Psoas muscle (tissue), 7 donors: ENCODE measurements at regions not wholly inside any gene's neighbourhood (a gene's known extent, or its start where the extent isn't known, plus 50 kb on each side); places are given as distances from the start of the nearest gene placed in this dataset.

Experiments
- ATAC-seq, 4 donors: fragments of 200-7000 bp; cut with Tn5 transposase; one replicate each; pipeline ENCODE4 v1.9.1; 2020; ENCODE audit warnings: moderate library complexity in 3 of 4, mild to moderate bottlenecking in 2 of 4
- DNase-seq, 2 donors: peaks; one replicate each; pipeline ENCODE4 v3.0.0-alpha.2; 2020
- H3K27ac ChIP-seq: fragments of 200-600 bp; one replicate; pipeline ENCODE4 v1.8.0; 2022
- H3K27me3 ChIP-seq, 3 donors: fragments of 200-600 bp in 1 of 3; one replicate each; pipeline versions ENCODE4 v1.6.1 to v1.8.0; 2013 to 2022; ENCODE audit warnings: low read length in 2 of 3, mild to moderate bottlenecking in 2 of 3, moderate library complexity in 1 of 3; ENCODE audit not compliant: insufficient read depth in 3 of 3
- H3K36me3 ChIP-seq, 2 donors: fragments of 200-600 bp in 1 of 2; one replicate each; pipeline versions ENCODE4 v1.6.1 to v1.8.0; 2013 to 2022; ENCODE audit warnings: low read depth in 1 of 2, mild to moderate bottlenecking in 1 of 2, moderate library complexity in 1 of 2; ENCODE audit not compliant: insufficient read depth in 1 of 2
- H3K4me1 ChIP-seq: fragments of 200-600 bp; one replicate; pipeline ENCODE4 v1.8.0; 2022
- H3K4me3 ChIP-seq: fragments of 200-600 bp; one replicate; pipeline ENCODE4 v1.8.0; 2022; ENCODE audit warnings: mild to moderate bottlenecking
- H3K9me3 ChIP-seq: fragments of 200-600 bp; one replicate; pipeline ENCODE4 v1.8.0; 2022
- WGBS, 3 donors: extraction: QIAGEN DNeasy Blood & Tissue Kit; methylation state at CpG; one replicate each; pipeline versions ENCODE4 v1.1.6 to v1.1.7; 2013; 5-methylcytosine and 5-hydroxymethylcytosine counted together
- intact Hi-C, 2 donors: fragments of 100-400 bp; cut with DNase I; formaldehyde crosslinking; loops; one replicate each; pipeline versions ENCODE4 v1.11.0 to v1.14.2; 2022
- TF ChIP-seq, protein P1 (sequence below): fragments of 200-600 bp; IDR thresholded peaks from one replicate; pipeline ENCODE4 v1.8.0; 2022; ENCODE audit warnings: antibody characterized with exemption
- donor health status: healthy with polysubstance abuse.
- donor health status: DM: no; HTN: no; CAD: no; lungs with moderate emphysema.
- donor health status: Bipolar disorder and iron deficiency.
- donor health status: healthy.
- donor health status: DM: yes; HTN: yes; CAD: no.
- donor health status: DM: no; HTN: no; CAD: no.
- donor health status: DM: yes; HTN: yes; CAD: no.

DNA sequence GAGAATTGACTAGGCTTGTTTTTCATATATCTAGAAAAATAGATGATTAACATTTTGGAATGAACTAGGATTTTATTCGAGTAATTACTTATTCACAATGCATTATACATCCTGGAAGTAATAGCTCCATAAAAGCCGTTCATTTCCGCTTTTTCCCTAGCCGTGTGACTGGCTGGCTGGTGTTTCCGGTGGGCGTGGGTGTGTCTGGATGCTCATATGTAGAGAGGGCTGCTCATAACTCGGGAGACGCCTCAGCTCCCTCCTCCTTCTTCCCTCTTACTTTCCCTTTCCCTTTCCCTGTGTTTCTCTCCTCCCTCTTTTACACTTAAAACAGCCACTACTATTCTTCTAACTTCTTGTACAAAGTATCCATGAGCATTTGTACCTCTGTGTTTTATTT, 187.7 kb upstream of the VSTM2A start:
- intact Hi-C loops = no loop called here

GRCh38 chr7:54355842-54356241, 186.3 kb upstream of the VSTM2A start:
- no peak overlapping the region for H3K4me3 ChIP-seq
- DNase-seq (no peak), ATAC-seq (no peak)
- WGBS, 3 donors = 59 to 92% (median 80%) methylated on average over 1 of the region's 1 CpG
- TF ChIP-seq, protein P1, sequence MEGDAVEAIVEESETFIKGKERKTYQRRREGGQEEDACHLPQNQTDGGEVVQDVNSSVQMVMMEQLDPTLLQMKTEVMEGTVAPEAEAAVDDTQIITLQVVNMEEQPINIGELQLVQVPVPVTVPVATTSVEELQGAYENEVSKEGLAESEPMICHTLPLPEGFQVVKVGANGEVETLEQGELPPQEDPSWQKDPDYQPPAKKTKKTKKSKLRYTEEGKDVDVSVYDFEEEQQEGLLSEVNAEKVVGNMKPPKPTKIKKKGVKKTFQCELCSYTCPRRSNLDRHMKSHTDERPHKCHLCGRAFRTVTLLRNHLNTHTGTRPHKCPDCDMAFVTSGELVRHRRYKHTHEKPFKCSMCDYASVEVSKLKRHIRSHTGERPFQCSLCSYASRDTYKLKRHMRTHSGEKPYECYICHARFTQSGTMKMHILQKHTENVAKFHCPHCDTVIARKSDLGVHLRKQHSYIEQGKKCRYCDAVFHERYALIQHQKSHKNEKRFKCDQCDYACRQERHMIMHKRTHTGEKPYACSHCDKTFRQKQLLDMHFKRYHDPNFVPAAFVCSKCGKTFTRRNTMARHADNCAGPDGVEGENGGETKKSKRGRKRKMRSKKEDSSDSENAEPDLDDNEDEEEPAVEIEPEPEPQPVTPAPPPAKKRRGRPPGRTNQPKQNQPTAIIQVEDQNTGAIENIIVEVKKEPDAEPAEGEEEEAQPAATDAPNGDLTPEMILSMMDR = no peak
- H3K27me3 ChIP-seq = no peaks in the 10 kb centered on the region
- H3K4me1 ChIP-seq = no peaks in the 10 kb centered on the region
- no peaks in the 10 kb centered on the region for H3K9me3 ChIP-seq
- no peaks in the 10 kb centered on the region for H3K36me3 ChIP-seq
- intact Hi-C loops = no loop called here
- H3K27ac ChIP-seq = no peak overlapping the region

More for the DNA sequence above, 187.7 kb upstream of the VSTM2A start:
- Histone ChIP-seq H3K36me3 (no peaks in the 10 kb centered on the region), H3K4me3 (no peak overlapping the region), H3K9me3 (no peaks in the 10 kb centered on the region), H3K27ac (no peak overlapping the region), H3K4me1 (no peaks in the 10 kb centered on the region), H3K27me3 (no peaks in the 10 kb centered on the region)
- no peak for ATAC-seq
- TF ChIP-seq, protein P1 = no peak
- WGBS, 3 donors = 70 to 80% (median 71%) methylated on average over 8 of the region's 8 CpGs
- DNase-seq = no peak

DNA sequence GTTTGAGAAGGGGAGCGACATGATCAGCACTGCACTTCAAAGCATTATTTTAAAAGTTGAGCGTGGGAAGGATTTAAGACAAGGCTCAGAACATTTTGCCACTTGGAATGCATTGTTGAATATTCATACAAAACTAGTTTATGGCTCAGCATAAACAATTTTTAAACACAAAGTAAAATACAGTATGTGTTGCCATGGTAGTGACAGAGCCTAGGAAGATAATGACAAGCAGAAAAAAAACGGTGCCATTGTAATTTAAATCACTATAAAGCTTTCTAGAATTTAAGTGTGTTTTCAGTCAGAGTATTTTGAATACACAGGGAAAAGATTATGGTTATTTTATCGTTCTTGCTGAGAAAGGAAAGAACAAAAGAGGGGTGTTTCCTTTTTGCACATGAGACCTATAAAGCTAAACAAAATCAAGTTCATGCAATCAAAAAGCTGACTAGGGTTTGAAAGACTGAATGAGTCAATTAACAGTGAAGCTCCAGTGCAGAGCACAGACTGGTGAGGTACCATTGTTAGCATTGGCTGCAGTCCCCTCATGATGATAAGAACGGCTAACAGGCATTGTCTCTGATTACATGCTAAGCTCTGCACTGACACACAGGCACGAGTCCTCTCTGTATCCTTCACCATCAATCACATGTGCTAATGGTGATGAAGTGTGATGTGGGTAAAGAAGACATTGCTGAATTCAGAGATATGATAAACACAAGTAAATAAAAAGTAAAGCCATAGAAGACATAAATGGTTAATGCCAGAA, 181.9 kb upstream of the VSTM2A start:
- TF ChIP-seq, protein P1 = no peak
- 49 to 52% (median 51%) methylated on average over 6 of the region's 6 CpGs for WGBS, 3 donors

DNA sequence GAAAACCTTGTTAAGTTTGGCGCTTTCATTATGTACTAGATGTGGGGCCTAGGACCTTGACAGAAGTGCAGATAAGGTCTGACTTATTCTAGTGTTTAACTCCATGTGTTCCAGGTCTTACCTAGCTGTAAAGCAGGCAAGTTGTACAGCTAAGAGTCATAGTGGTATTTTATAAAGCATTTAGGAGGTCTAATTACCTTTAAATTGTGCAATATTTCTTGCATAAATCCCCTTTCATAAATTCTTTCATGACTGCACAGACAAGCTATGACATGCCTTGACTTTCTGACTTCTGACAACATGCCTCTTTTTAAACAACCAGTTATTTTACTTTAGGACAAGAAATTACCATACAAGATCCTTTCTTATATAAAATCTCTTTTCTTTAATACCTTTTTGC, 151.6 kb upstream of the VSTM2A start:
- Histone ChIP-seq H3K4me1 (no peaks in the 10 kb centered on the region), H3K4me3 (no peak overlapping the region), H3K9me3 (no peaks in the 10 kb centered on the region), H3K27me3 (no peaks in the 10 kb centered on the region), H3K27ac (no peak overlapping the region), H3K36me3 (no peaks in the 10 kb centered on the region)
- WGBS, 3 donors = 88 to 97% (median 92%) methylated on average over 1 of the region's 1 CpG
- ATAC-seq (no peak), DNase-seq (no peak)
- intact Hi-C loops = no loop called here
- TF ChIP-seq, protein P1 = no peak

More for the DNA sequence above, 181.9 kb upstream of the VSTM2A start:
- Histone ChIP-seq H3K9me3 (no peaks in the 10 kb centered on the region), H3K4me1 (no peaks in the 10 kb centered on the region), H3K27ac (no peak overlapping the region), H3K4me3 (no peak overlapping the region), H3K27me3 (peaks cover 0 to 2% (median 0%) of the 10 kb centered on the region in 3 donors), H3K36me3 (no peaks in the 10 kb centered on the region)
- no peak for ATAC-seq
- intact Hi-C loops = no loop called here
- no peak for DNase-seq

GRCh38 chr7:54392935-54393334, 149.2 kb upstream of the VSTM2A start:
- WGBS, 3 donors = 37 to 65% (median 53%) methylated on average over 2 of the region's 2 CpGs
- TF ChIP-seq, protein P1 = no peak
- Histone ChIP-seq H3K27ac (no peak overlapping the region), H3K4me1 (no peaks in the 10 kb centered on the region), H3K36me3 (no peaks in the 10 kb centered on the region), H3K4me3 (no peak overlapping the region), H3K27me3 (no peaks in the 10 kb centered on the region), H3K9me3 (no peaks in the 10 kb centered on the region)
- DNase-seq (no peak), ATAC-seq (no peak)
- intact Hi-C loops = no loop called here
